Thyroid gland (tissue), 4 donors: ENCODE measurements at regions not wholly inside any gene's neighbourhood (a gene's known extent, or its start where the extent isn't known, plus 50 kb on each side); places are given as distances from the start of the nearest gene placed in this dataset.

Experiments
- DNase-seq, 2 donors: peaks; one replicate each; pipeline ENCODE4 v3.0.0-alpha.2; 2019
- H3K27ac ChIP-seq, 3 donors: fragments of 200-600 bp; sonication (generic); 1 replicate in 2 of 3; 2 replicates in 1 of 3; pipeline ENCODE4 v1.5.1; 2016 to 2019; ENCODE audit warnings: mild to moderate bottlenecking in 1 of 3, moderate library complexity in 1 of 3
- H3K27me3 ChIP-seq: fragments of 200-600 bp; sonication (generic); one replicate; pipeline ENCODE4 v1.5.1; 2019
- H3K36me3 ChIP-seq, 2 donors: fragments of 200-600 bp; sonication (generic); one replicate each; pipeline ENCODE4 v1.5.1; 2016 to 2019
- H3K4me1 ChIP-seq, 2 donors: fragments of 200-600 bp; sonication (generic); one replicate each; pipeline ENCODE4 v1.5.1; 2017 to 2019
- H3K4me3 ChIP-seq, 3 donors: fragments of 200-600 bp; sonication (generic); replicated peaks in 1 of 3; 1 replicate in 2 of 3; 2 replicates in 1 of 3; pipeline ENCODE4 v1.5.1; 2016; ENCODE audit warnings: mild to moderate bottlenecking in 1 of 3
- H3K9me3 ChIP-seq: fragments of 200-600 bp; sonication (generic); one replicate; pipeline ENCODE4 v1.5.1; 2017
- CTCF ChIP-seq, 6 experiments: fragments of 200-600 bp in 3 of 6; fragments of 450-650 bp in 3 of 6; sonication (generic) in 3 of 6; IDR thresholded peaks; one replicate each; pipeline ENCODE4 v1.5.1; 2016 to 2019; ENCODE audit warnings: antibody characterized with exemption in 6 of 6, mild to moderate bottlenecking in 2 of 6, inconsistent platforms in 1 of 6, moderate library complexity in 1 of 6
- POLR2A ChIP-seq, 2 donors: fragments of 450-650 bp; IDR thresholded peaks; one replicate each; pipeline ENCODE4 v1.6.1; 2017; ENCODE audit warnings: antibody characterized with exemption in 2 of 2, mild to moderate bottlenecking in 2 of 2, moderate library complexity in 1 of 2
- WGBS, 2 donors: methylation state at CpG; one replicate each; pipeline ENCODE4 v1.1.5; 2017; 5-methylcytosine and 5-hydroxymethylcytosine counted together
- intact Hi-C: fragments of 100-400 bp; cut with DNase I; formaldehyde crosslinking; loops from one replicate; pipeline ENCODE4 v1.15.1; 2023

GRCh38 chr6:33863084-33863483 is 59.3 kb upstream of the MLN start:
- H3K36me3 ChIP-seq, result no peaks in the 10 kb centered on the region
- peaks cover 0 to 14% of the 10 kb centered on the region in 2 donors for H3K4me1 ChIP-seq
- intact Hi-C loops, result no loop called here
- H3K27me3 ChIP-seq, result no peaks in the 10 kb centered on the region
- WGBS, 2 donors, result 87 to 97% methylated on average over 6 of the region's 6 CpGs
- no peak overlapping the region for H3K4me3 ChIP-seq
- no peaks in the 10 kb centered on the region for H3K9me3 ChIP-seq
- TF ChIP-seq CTCF (IDR thresholded peaks at IDR 0.05) (no peak), POLR2A (IDR thresholded peaks at IDR 0.05) (no peak)
- H3K27ac ChIP-seq, result no peak overlapping the region
- no peak for DNase-seq

GRCh38 chr6:33862536-33862935 is 58.7 kb upstream of the MLN start:
- intact Hi-C loops, result no loop called here
- Histone ChIP-seq H3K9me3 (no peaks in the 10 kb centered on the region), H3K27me3 (no peaks in the 10 kb centered on the region), H3K36me3 (no peaks in the 10 kb centered on the region), H3K4me3 (no peak overlapping the region), H3K4me1 (peaks cover 0 to 14% of the 10 kb centered on the region in 2 donors), H3K27ac (no peak overlapping the region)
- WGBS, 2 donors, result 94 to 98% methylated on average over 4 of the region's 4 CpGs
- no peak for TF ChIP-seq CTCF (IDR thresholded peaks at IDR 0.05)
- DNase-seq, result no peak

- Histone ChIP-seq H3K4me1 (peaks cover 0 to 14% of the 10 kb centered on the region in 2 donors), H3K4me3 (no peak overlapping the region), H3K36me3 (no peaks in the 10 kb centered on the region), H3K27me3 (no peaks in the 10 kb centered on the region), H3K27ac (no peak overlapping the region), H3K9me3 (no peaks in the 10 kb centered on the region)
- 51 to 57% methylated on average over 2 of the region's 2 CpGs for WGBS, 2 donors
- TF ChIP-seq POLR2A (IDR thresholded peaks at IDR 0.05) (no peak), CTCF (IDR thresholded peaks at IDR 0.05) (no peak)
- DNase-seq, result no peak
- intact Hi-C loops, result no loop called here
These were observed 57.9 kb upstream of the MLN start for GRCh38 chr6:33861722-33862121.

GRCh38 chr6:33860706-33861474 is 57.1 kb upstream of the MLN start:
- peak; percentile 38 to 51 for DNase-seq
- TF ChIP-seq POLR2A (IDR thresholded peaks at IDR 0.05) (no peak), CTCF (IDR thresholded peaks at IDR 0.05) (no peak)
- intact Hi-C loops, result no loop called here
- Histone ChIP-seq H3K4me3 (no peak overlapping the region), H3K27me3 (no peaks in the 10 kb centered on the region), H3K36me3 (no peaks in the 10 kb centered on the region), H3K9me3 (no peaks in the 10 kb centered on the region), H3K4me1 (peaks cover 0 to 14% of the 10 kb centered on the region in 2 donors), H3K27ac (no peak overlapping the region)
- 23 to 38% methylated on average over 7 of the region's 7 CpGs for WGBS, 2 donors

GRCh38 chr6:33860006-33860405 is 56.2 kb upstream of the MLN start:
- 85 to 97% methylated on average over 5 of the region's 6 CpGs for WGBS, 2 donors
- DNase-seq, result no peak
- no peaks in the 10 kb centered on the region for H3K9me3 ChIP-seq
- no peaks in the 10 kb centered on the region for H3K27me3 ChIP-seq
- H3K36me3 ChIP-seq, result no peaks in the 10 kb centered on the region
- no peak for TF ChIP-seq CTCF (IDR thresholded peaks at IDR 0.05)
- TF ChIP-seq POLR2A (IDR thresholded peaks at IDR 0.05), result no peak
- no peak overlapping the region for H3K4me3 ChIP-seq
- peaks cover 0 to 14% of the 10 kb centered on the region in 2 donors for H3K4me1 ChIP-seq
- H3K27ac ChIP-seq, result no peak overlapping the region
- intact Hi-C loops, result no loop called here
